ENCODE measurements at regions not wholly inside any gene's neighbourhood (a gene's known extent, or its start where the extent isn't known, plus 50 kb on each side); places are given as distances from the start of the nearest gene placed in this dataset.

- TF ChIP-seq MGA (IDR thresholded peaks at IDR 0.05) (no peak), ZNF184 (CRISPR knock-in tag; IDR thresholded peaks at IDR 0.05) (no peak)
Measured at GRCh38 chr3:25173606-25174005, 254.5 kb upstream of the RARB start (continued).

All from K562 (cell line).